SK-N-MC (cell line): ENCODE measurements at regions not wholly inside any gene's neighbourhood (a gene's known extent, or its start where the extent isn't known, plus 50 kb on each side); places are given as distances from the start of the nearest gene placed in this dataset.

ENCODE experiments used
- EZH2 ChIP-seq: fragments of 200-600 bp; sonication (generic); IDR thresholded peaks from one replicate; pipeline ENCODE4 v1.6.1; 2017; ENCODE audit warnings: antibody characterized with exemption
- FOXP2 ChIP-seq: optimal IDR thresholded peaks from 2 replicates; pipeline ENCODE3; 2011; ENCODE audit warnings: mild to moderate bottlenecking, moderate library complexity; ENCODE audit not compliant: insufficient read depth; ENCODE audit errors: extremely low read length, control extremely low read depth
- POLR2AphosphoS5 ChIP-seq: IDR thresholded peaks from 2 replicates; pipeline ENCODE4 v1.6.1; 2012; ENCODE audit warnings: mild to moderate bottlenecking, low read depth, low read length, borderline replicate concordance

- TF ChIP-seq EZH2 = no peak
- TF ChIP-seq POLR2AphosphoS5 = no peak
- TF ChIP-seq FOXP2 = no peak
These were observed 452.0 kb upstream of the CCDC179 start for GRCh38 chr11:23311986-23312940.
